Kidney epithelial cell (primary cell): ENCODE measurements at regions not wholly inside any gene's neighbourhood (a gene's known extent, or its start where the extent isn't known, plus 50 kb on each side); places are given as distances from the start of the nearest gene placed in this dataset.

Experiments used
- DNase-seq: peaks from one replicate; pipeline ENCODE4 v3.0.0-alpha.2; 2010; ENCODE audit warnings: low read depth
- H3K27me3 ChIP-seq: 2 replicates; pipeline ENCODE4 v1.6.0; 2011; ENCODE audit warnings: low read length; ENCODE audit not compliant: control insufficient read depth, insufficient read depth
- H3K36me3 ChIP-seq: 2 replicates; pipeline ENCODE4 v1.5.1; 2011; ENCODE audit warnings: low read length; ENCODE audit not compliant: control insufficient read depth, insufficient read depth
- H3K4me3 ChIP-seq: 2 replicates; pipeline ENCODE4 v1.5.1; 2011; ENCODE audit warnings: low read depth, mild to moderate bottlenecking, control low read depth, low read length
- TF ChIP-seq, protein P1 (sequence below): IDR thresholded peaks from 2 replicates; pipeline ENCODE4 v1.5.1; 2011; ENCODE audit warnings: mild to moderate bottlenecking, moderate library complexity, low read length, control low read depth, inconsistent platforms; ENCODE audit not compliant: insufficient read depth, poor library complexity, severe bottlenecking

DNA sequence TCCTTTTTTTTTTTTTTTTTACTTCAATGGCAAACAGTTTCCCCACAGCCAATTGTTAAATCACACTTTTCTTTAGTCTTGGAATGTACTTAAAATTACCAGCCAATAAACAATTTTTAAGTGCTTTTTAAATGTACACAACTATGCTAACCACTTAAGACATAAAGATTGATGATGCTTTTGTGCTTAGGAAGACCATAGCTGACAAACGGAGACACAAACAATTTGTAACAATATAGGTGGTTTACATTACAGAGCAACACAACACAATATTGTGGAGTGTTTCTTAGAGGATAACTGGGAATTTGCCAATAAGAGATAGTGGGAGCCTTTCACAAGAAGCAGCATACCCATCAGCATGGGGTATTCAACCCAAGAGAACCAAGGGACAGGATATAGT lies 798.5 kb upstream of the IGFBP3 start:
- Histone ChIP-seq H3K36me3 (no peaks in the 10 kb centered on the region), H3K4me3 (no peak overlapping the region), H3K27me3 (no peaks in the 10 kb centered on the region)
- TF ChIP-seq, protein P1, sequence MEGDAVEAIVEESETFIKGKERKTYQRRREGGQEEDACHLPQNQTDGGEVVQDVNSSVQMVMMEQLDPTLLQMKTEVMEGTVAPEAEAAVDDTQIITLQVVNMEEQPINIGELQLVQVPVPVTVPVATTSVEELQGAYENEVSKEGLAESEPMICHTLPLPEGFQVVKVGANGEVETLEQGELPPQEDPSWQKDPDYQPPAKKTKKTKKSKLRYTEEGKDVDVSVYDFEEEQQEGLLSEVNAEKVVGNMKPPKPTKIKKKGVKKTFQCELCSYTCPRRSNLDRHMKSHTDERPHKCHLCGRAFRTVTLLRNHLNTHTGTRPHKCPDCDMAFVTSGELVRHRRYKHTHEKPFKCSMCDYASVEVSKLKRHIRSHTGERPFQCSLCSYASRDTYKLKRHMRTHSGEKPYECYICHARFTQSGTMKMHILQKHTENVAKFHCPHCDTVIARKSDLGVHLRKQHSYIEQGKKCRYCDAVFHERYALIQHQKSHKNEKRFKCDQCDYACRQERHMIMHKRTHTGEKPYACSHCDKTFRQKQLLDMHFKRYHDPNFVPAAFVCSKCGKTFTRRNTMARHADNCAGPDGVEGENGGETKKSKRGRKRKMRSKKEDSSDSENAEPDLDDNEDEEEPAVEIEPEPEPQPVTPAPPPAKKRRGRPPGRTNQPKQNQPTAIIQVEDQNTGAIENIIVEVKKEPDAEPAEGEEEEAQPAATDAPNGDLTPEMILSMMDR = no peak
- DNase-seq = no peak

DNA sequence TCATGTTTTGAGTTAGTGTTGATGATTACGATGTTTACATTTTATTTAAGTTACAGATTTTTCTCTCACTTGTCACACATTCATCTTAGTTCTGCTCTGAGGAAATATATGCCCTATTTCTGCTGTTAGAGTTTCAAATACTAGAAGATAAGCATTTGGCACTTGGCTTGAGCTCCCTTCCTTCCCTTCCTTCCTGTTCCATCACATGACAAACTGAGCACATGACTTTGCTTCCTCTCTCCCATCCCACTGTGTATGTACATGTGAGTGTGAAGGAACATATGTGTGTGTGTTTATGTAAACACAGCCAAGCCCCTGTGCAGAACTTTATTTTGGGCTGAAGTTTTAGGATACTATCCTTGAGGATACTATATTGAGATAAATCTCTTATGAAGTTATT lies 795.9 kb upstream of the IGFBP3 start:
- TF ChIP-seq, protein P1 = no peak

DNA sequence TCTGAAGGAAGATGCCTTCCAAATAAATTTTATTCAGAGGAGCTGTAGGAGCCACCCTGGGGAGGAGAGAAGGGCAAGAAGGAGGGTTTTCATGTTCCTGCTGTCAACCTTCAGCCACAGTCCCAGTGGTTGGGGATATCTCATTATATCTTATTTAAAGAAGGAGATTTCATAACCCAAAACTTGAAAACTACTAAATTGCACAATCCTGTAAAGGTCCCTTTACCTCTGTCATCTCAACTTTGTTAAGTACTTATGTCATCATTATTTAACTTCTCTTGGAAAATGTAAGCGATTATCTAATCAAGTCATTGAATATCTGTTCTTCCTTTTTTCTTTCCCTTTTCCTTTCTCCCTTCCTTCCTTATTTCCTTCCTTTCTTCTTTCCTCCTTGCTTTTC lies 794.5 kb upstream of the IGFBP3 start:
- Histone ChIP-seq H3K36me3 (no peaks in the 10 kb centered on the region), H3K27me3 (no peaks in the 10 kb centered on the region), H3K4me3 (no peak overlapping the region)
- no peak for DNase-seq
- TF ChIP-seq, protein P1 = no peak

More for the DNA sequence above, 795.9 kb upstream of the IGFBP3 start:
- no peaks in the 10 kb centered on the region for H3K27me3 ChIP-seq
- no peak for DNase-seq
- H3K4me3 ChIP-seq = no peak overlapping the region
- no peaks in the 10 kb centered on the region for H3K36me3 ChIP-seq

DNA sequence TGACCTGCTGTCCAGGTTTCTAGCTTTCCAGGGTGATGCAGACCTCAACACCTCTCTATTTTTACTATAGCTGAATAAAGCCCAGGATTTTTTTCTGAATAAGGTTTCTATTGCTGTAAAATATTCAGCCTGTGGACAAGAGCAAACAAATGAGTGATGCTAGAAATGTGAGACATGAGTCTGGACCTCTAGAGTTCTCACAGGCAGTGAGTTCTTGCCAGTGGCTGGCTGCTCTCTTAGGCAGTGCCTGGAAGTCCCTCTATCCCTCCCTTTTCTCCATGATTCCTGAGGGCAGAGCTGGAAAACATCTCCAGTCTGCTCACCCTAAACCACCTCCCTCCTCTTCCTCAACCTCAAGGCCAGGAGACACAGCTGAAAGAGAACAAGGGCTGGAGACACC lies 793.8 kb upstream of the IGFBP3 start:
- no peaks in the 10 kb centered on the region for H3K36me3 ChIP-seq
- TF ChIP-seq, protein P1 = no peak
- H3K4me3 ChIP-seq = no peak overlapping the region
- no peak for DNase-seq
- H3K27me3 ChIP-seq = no peaks in the 10 kb centered on the region

DNA sequence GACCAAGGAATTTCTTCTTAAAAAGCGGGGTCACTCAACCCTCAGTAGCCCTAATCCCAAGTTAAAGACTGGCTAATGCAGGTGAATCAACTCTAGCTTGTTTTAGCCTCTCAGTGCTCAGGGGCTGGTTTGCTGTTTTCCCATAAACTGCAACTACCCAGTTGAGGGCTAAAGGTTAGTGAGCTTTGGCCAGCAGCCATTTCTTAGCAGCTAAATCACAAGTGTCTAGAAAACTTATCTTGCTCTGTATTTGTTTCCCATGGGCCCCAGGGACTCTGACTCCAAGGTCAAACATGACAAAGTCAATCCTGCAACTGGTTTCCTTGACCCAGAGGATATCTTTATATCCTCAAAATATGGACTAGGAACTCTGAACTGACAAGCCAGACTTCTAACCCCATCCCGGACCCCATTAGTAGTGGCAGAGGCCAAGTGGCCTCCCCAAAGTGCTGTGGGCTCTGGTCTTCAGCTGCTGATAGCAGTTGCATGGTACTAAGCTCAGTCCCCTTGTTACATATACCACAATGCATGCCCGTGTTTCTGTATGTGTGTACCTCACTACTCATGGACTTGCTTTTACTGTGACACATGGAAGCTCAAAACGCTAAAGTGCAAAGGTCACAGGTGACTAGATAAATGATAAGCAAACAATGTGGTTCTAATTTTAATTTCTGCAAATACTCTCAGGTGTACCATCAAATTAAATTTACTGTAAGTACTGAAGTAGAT lies 793.0 kb upstream of the IGFBP3 start:
- TF ChIP-seq, protein P1 = no peak
- no peak overlapping the region for H3K4me3 ChIP-seq
- no peaks in the 10 kb centered on the region for H3K36me3 ChIP-seq
- no peak for DNase-seq
- no peaks in the 10 kb centered on the region for H3K27me3 ChIP-seq

DNA sequence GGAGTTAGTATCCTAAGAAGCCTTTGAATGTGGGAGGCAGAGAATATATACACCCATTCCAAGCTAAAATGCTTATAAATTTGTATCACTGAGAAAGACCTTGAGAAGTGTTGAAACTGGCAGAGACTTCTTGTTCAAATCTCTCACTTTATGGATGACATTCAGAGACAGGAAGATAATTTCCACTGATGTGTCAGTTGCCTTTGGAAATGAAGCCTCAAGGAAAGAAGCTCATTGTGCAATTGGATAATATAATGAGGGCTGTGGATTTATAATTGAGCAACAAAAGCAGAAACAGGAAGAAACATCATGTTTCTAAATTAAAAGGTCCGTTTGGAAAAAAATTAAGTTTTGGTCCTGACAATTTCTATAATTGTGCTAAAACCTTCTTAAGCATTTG lies 789.9 kb upstream of the IGFBP3 start:
- TF ChIP-seq, protein P1 = no peak
- DNase-seq = no peak
- no peaks in the 10 kb centered on the region for H3K36me3 ChIP-seq
- H3K4me3 ChIP-seq = no peak overlapping the region
- H3K27me3 ChIP-seq = no peaks in the 10 kb centered on the region
